ENCODE measurements at regions not wholly inside any gene's neighbourhood (a gene's known extent, or its start where the extent isn't known, plus 50 kb on each side); places are given as distances from the start of the nearest gene placed in this dataset.

DNA sequence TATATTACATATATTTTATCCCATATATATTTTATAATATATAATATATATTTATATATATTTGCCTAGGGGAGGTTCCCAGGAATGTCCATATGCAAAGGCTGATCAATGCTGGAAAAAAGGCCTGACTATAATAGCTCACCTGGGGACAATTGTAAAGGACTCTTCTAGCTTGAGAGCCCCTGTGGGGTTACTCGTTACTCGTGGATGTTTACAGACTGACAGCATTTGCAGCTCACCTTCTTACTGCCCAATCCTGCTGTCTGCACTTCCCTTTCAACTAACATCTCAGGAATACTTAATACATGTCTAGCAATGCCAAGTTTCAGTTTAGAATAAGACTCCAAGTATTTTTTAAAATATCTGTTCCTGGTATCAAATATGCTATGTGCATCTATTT lies 1365.4 kb upstream of the RAG2 start:
- TF ChIP-seq POLR2A (IDR thresholded peaks at IDR 0.05; ENCODE audit: borderline replicate concordance, extremely low read depth, insufficient read depth, insufficient read length) (no peak), SIN3A (IDR thresholded peaks at IDR 0.05; ENCODE audit: low read depth) (no peak), SP1 (IDR thresholded peaks at IDR 0.05; ENCODE audit: low read depth) (no peak), EGR1 (IDR thresholded peaks at IDR 0.05; ENCODE audit: low read depth) (no peak), EZH2phosphoT487 (IDR thresholded peaks at IDR 0.05; ENCODE audit: borderline replicate concordance) (no peak)
- TF ChIP-seq, protein P1, sequence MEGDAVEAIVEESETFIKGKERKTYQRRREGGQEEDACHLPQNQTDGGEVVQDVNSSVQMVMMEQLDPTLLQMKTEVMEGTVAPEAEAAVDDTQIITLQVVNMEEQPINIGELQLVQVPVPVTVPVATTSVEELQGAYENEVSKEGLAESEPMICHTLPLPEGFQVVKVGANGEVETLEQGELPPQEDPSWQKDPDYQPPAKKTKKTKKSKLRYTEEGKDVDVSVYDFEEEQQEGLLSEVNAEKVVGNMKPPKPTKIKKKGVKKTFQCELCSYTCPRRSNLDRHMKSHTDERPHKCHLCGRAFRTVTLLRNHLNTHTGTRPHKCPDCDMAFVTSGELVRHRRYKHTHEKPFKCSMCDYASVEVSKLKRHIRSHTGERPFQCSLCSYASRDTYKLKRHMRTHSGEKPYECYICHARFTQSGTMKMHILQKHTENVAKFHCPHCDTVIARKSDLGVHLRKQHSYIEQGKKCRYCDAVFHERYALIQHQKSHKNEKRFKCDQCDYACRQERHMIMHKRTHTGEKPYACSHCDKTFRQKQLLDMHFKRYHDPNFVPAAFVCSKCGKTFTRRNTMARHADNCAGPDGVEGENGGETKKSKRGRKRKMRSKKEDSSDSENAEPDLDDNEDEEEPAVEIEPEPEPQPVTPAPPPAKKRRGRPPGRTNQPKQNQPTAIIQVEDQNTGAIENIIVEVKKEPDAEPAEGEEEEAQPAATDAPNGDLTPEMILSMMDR (IDR thresholded peaks at IDR 0.05 in 2 of 3, conservative IDR thresholded peaks at IDR 0.05 in 1 of 3; ENCODE audit: borderline replicate concordance in 1 of 3, insufficient read depth in 1 of 3, low read depth in 2 of 3, low read length in 2 of 3) = no peak
